C1 segment of cervical spinal cord (tissue), 14 donors: ENCODE measurements at regions not wholly inside any gene's neighbourhood (a gene's known extent, or its start where the extent isn't known, plus 50 kb on each side); places are given as distances from the start of the nearest gene placed in this dataset.
"Not testable (repeated sequence)": the region's sequence is repeated elsewhere in the genome, so short reads cannot be mapped to it uniquely, and the experiment has no call there.

Experiments
- DNase-seq, 14 donors: peaks; one replicate each; lab custom pipeline; 2025; lab: John Stamatoyannopoulos, UW

- no peak for DNase-seq
These were observed 79.6 kb downstream of the INSIG1 start for GRCh38 chr7:155377071-155377837.

- no peak for DNase-seq
These were observed 79.9 kb upstream of the EN2 start for GRCh38 chr7:155377838-155378579.

GRCh38 chr7:155378580-155378934, 79.4 kb upstream of the EN2 start:
- DNase-seq: no peak

GRCh38 chr7:155378959-155379871, 78.7 kb upstream of the EN2 start:
- no peak for DNase-seq

GRCh38 chr7:155380221-155380861, 77.6 kb upstream of the EN2 start:
- DNase-seq: peak in 10 of 14 donors; percentile 3 to 78 (median 19)

GRCh38 chr7:155380976-155381851, 76.7 kb upstream of the EN2 start:
- DNase-seq: peak in 4 of 14 donors; percentile 22 to 52 (median 38)

- DNase-seq: peak in 7 of 14 donors; percentile 16 to 65 (median 34)
These were observed 75.8 kb upstream of the EN2 start for GRCh38 chr7:155381852-155382801.

- DNase-seq: no peak
These were observed 75.1 kb upstream of the EN2 start for GRCh38 chr7:155382802-155383171.

- no peak for DNase-seq
These were observed 74.0 kb upstream of the EN2 start for GRCh38 chr7:155383756-155384491.

GRCh38 chr7:155384751-155385150, 73.2 kb upstream of the EN2 start:
- DNase-seq: no peak

GRCh38 chr7:155385182-155385581, 72.7 kb upstream of the EN2 start:
- DNase-seq: not testable (repeated sequence)

- DNase-seq: no peak
These were observed 71.3 kb upstream of the EN2 start for GRCh38 chr7:155386608-155387007.

- no peak for DNase-seq
These were observed 70.8 kb upstream of the EN2 start for GRCh38 chr7:155387066-155387620.

GRCh38 chr7:155388561-155388960, 69.4 kb upstream of the EN2 start:
- no peak for DNase-seq

GRCh38 chr7:155391414-155391813, 66.5 kb upstream of the EN2 start:
- DNase-seq: no peak

GRCh38 chr7:155392726-155393570, 65.0 kb upstream of the EN2 start:
- DNase-seq: no peak

- no peak for DNase-seq
These were observed 63.5 kb upstream of the EN2 start for GRCh38 chr7:155394413-155394812.
